HepG2 (cell line): ENCODE measurements at regions not wholly inside any gene's neighbourhood (a gene's known extent, or its start where the extent isn't known, plus 50 kb on each side); places are given as distances from the start of the nearest gene placed in this dataset.

Experiments used
- ARNTL ChIP-seq: sonication (generic); formaldehyde crosslinking; IDR thresholded peaks from 2 replicates; pipeline ENCODE4 v1.4.0; 2020; ENCODE audit warnings: mild to moderate bottlenecking, missing genetic modification reagents
- BRD4 ChIP-seq: sonication (generic); formaldehyde crosslinking; IDR thresholded peaks from 2 replicates; pipeline ENCODE4 v1.4.0; 2020; ENCODE audit warnings: missing genetic modification reagents
- CSRNP2 ChIP-seq: sonication (generic); formaldehyde crosslinking; conservative IDR thresholded peaks from 2 replicates; pipeline ENCODE4 v1.8.0; 2022; ENCODE audit warnings: low read depth, missing genetic modification reagents
- EP300 ChIP-seq, 3 experiments: sonication (generic) in 1 of 3; formaldehyde crosslinking in 1 of 3; IDR thresholded peaks; 2 replicates each; pipeline versions ENCODE4 v1.5.1 to v1.6.1; 2011 to 2020; ENCODE audit warnings: low read depth in 2 of 3, low read length in 2 of 3, borderline replicate concordance in 1 of 3, improper control_type of control experiment in 1 of 3, mild to moderate bottlenecking in 1 of 3, missing genetic modification reagents in 1 of 3, moderate library complexity in 1 of 3
- HNF4A ChIP-seq: sonication (generic); formaldehyde crosslinking; IDR thresholded peaks from 2 replicates; pipeline ENCODE4 v1.4.0; 2020; ENCODE audit warnings: missing genetic modification reagents
- KAT2B ChIP-seq: fragments of 150-350 bp; IDR thresholded peaks from 2 replicates; pipeline ENCODE4 v1.6.1; 2014; ENCODE audit warnings: low read depth, low read length, borderline replicate concordance
- KMT2A ChIP-seq: sonication (generic); formaldehyde crosslinking; IDR thresholded peaks from 2 replicates; pipeline ENCODE4 v1.4.0; 2020; ENCODE audit warnings: missing genetic modification reagents
- LCORL ChIP-seq, 2 experiments: fragments of 450-650 bp in 1 of 2; sonication (generic) in 1 of 2; formaldehyde crosslinking in 1 of 2; IDR thresholded peaks; 2 replicates each; pipeline versions ENCODE4 v1.5.0 to v1.6.1; 2017 to 2020; ENCODE audit warnings: antibody characterized with exemption in 1 of 2, missing genetic modification reagents in 1 of 2
- NCOA5 ChIP-seq: sonication (generic); formaldehyde crosslinking; IDR thresholded peaks from 2 replicates; pipeline ENCODE4 v1.4.0; 2020; ENCODE audit warnings: missing genetic modification reagents
- NR0B2 ChIP-seq: sonication (generic); formaldehyde crosslinking; IDR thresholded peaks from 2 replicates; pipeline ENCODE4 v1.4.0; 2020; ENCODE audit warnings: mild to moderate bottlenecking, missing genetic modification reagents
- PAF1 ChIP-seq: IDR thresholded peaks from 2 replicates; pipeline ENCODE4 v1.6.1; 2016; ENCODE audit warnings: missing genetic modification reagents, missing compliant biosample characterization
- REL ChIP-seq: sonication (generic); formaldehyde crosslinking; conservative IDR thresholded peaks from 2 replicates; pipeline ENCODE4 v1.8.0; 2022; ENCODE audit warnings: mild to moderate bottlenecking, missing genetic modification reagents, moderate library complexity
- SP140L ChIP-seq: sonication (generic); formaldehyde crosslinking; IDR thresholded peaks from 2 replicates; pipeline ENCODE4 v1.4.0; 2020; ENCODE audit warnings: missing genetic modification reagents, borderline replicate concordance
- TOE1 ChIP-seq: sonication (generic); formaldehyde crosslinking; IDR thresholded peaks from 2 replicates; pipeline ENCODE4 v1.4.0; 2020; ENCODE audit warnings: mild to moderate bottlenecking, missing genetic modification reagents
- ZBTB25 ChIP-seq: IDR thresholded peaks from 2 replicates; pipeline ENCODE4 v1.6.1; 2018; ENCODE audit warnings: missing genetic modification reagents
- ZC3H13 ChIP-seq: sonication (generic); formaldehyde crosslinking; IDR thresholded peaks from 2 replicates; pipeline ENCODE4 v1.8.1; 2023; ENCODE audit warnings: mild to moderate bottlenecking, missing genetic modification reagents, moderate library complexity
- ZNF142 ChIP-seq: sonication (generic); formaldehyde crosslinking; IDR thresholded peaks from 2 replicates; pipeline ENCODE4 v1.4.0; 2020; ENCODE audit warnings: missing genetic modification reagents
- ZNF557 ChIP-seq: sonication (generic); formaldehyde crosslinking; IDR thresholded peaks from 2 replicates; pipeline ENCODE4 v1.4.0; 2020; ENCODE audit warnings: missing genetic modification reagents
- ZNF704 ChIP-seq: sonication (generic); formaldehyde crosslinking; IDR thresholded peaks from 2 replicates; pipeline ENCODE4 v1.8.1; 2023; ENCODE audit warnings: mild to moderate bottlenecking, inconsistent platforms, moderate library complexity, missing genetic modification reagents, borderline replicate concordance
- ZNF891 ChIP-seq: sonication (generic); formaldehyde crosslinking; IDR thresholded peaks from 2 replicates; pipeline ENCODE4 v1.5.0; 2020; ENCODE audit warnings: mild to moderate bottlenecking, missing genetic modification reagents

- TF ChIP-seq CSRNP2 = no peak
- no peak for TF ChIP-seq TOE1
- no peak for TF ChIP-seq ZBTB25
- TF ChIP-seq ZNF557 = no peak
- no peak for TF ChIP-seq SP140L
- TF ChIP-seq ZNF891 (CRISPR knock-in tag) = no peak
- no peak for TF ChIP-seq ZNF142 (CRISPR knock-in tag)
- no peak for TF ChIP-seq BRD4
- TF ChIP-seq EP300 (IDR thresholded peaks at IDR 0.05; ENCODE audit: low read depth in 2 of 2, low read length in 2 of 2) = peak in 1 of 2 experiments; percentile 18; a peak in 1 of 4 replicates
- TF ChIP-seq EP300 (CRISPR knock-in tag; IDR thresholded peaks at IDR 0.05; ENCODE audit: borderline replicate concordance) = no peak
- TF ChIP-seq PAF1 = no peak
- TF ChIP-seq ARNTL (CRISPR knock-in tag) = no peak
- peak; percentile 72 for TF ChIP-seq HNF4A (CRISPR knock-in tag)
- TF ChIP-seq KAT2B = no peak
- TF ChIP-seq ZNF704 (CRISPR knock-in tag) = no peak
- no peak for TF ChIP-seq ZC3H13 (CRISPR knock-in tag)
- TF ChIP-seq NCOA5 (CRISPR knock-in tag) = no peak
- no peak for TF ChIP-seq REL (CRISPR knock-in tag)
- no peak for TF ChIP-seq NR0B2 (CRISPR knock-in tag)
- TF ChIP-seq KMT2A (CRISPR knock-in tag) = no peak
- TF ChIP-seq LCORL (IDR thresholded peaks at IDR 0.05) = no peak; the same call in 1 of the 2 replicates
- peak; percentile 35 for TF ChIP-seq LCORL (CRISPR knock-in tag; IDR thresholded peaks at IDR 0.05)
These were observed 68.9 kb upstream of the HEPHL1 start (continued) for GRCh38 chr11:93952082-93952780.
